GM18858 (cell line): ENCODE measurements at regions not wholly inside any gene's neighbourhood (a gene's known extent, or its start where the extent isn't known, plus 50 kb on each side); places are given as distances from the start of the nearest gene placed in this dataset.

Experiments used
- ATAC-seq: cut with Tn5 transposase; IDR thresholded peaks from one replicate; pipeline ENCODE4 v1.9.1; 2021; ENCODE audit not compliant: unreplicated experiment

DNA sequence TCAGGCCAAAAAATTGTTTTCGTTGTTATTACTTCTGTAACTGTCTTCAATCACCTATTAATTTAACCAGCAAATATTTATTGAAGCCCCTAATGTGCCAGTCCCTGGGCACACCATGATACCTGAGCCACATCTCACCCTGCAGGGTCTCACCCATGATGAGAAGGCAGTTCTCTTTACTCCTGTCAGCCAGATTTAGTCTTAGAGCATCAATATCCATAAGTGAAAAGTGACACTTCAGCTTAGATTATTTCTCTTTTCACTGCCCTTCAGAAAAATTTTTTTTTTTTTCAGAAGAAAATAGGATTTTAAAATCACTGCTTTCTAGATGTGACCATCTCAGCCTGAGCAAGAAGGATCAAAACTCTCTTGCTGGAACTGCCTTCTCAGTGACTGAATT lies 258.6 kb upstream of the NFE2L3 start:
- no peak for ATAC-seq

DNA sequence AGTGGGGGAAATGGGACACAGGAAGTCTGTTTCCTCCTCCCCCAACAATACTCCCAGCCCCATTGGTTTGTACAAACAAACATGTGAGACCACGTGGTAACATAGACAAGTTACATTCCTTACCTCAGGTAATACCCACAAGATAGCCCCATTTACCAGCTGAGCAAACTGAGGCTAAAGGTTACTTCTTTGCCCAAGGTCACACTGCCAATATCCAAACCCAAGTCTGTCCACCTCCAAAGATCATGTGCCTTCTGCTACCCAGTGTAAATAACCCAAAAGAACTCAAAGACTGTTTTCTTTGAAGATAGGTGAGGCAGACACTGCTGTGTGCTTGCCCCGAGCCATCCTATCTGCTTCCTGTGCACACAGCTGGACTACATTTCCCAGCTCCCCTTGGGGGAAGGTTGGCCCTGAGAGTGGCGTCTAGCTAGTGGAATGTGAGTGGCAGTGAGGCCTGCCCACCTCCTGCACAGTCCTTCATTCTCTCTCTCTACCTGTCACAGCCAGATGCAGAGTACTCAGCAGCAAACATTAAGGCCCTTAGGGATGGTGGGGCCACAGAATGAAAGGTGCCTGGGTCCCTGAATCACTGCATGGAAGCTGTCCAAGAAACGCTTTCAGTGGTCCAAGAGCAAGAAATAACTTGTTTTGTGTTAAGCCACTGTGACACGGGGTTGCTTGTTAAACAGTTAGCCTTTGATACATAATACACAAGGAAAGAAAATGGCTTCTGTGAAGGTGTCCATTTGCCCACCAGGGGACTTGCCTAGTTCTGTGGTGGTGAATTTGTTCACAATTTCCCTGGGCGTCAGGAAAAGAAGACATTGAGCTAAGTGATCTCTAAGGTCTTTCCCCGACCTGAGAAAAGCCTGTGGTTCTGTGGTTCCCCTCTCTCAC lies 257.7 kb upstream of the NFE2L3 start:
- ATAC-seq, result peak; percentile 65

GRCh38 chr7:25894902-25895791 lies 256.9 kb upstream of the NFE2L3 start:
- peak; percentile 40 for ATAC-seq

DNA sequence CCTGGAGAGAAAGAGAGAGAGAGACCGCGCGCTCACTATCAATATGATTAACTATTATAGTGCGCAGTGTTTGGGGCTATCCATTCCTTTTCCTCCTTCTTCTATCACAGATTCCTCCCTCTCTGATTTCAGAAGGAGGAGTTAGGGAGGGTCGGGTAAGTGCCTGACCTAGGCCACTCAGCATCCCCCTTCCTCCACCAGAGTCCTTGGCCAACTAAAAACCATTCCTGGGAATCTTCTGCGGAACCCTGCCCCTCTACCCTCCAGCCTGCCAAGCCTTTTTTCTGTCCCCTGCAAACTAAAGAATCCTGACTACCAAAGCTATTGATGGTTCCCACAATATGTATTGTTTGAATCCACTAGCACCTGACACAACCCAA lies 256.2 kb upstream of the NFE2L3 start:
- ATAC-seq, result no peak

DNA sequence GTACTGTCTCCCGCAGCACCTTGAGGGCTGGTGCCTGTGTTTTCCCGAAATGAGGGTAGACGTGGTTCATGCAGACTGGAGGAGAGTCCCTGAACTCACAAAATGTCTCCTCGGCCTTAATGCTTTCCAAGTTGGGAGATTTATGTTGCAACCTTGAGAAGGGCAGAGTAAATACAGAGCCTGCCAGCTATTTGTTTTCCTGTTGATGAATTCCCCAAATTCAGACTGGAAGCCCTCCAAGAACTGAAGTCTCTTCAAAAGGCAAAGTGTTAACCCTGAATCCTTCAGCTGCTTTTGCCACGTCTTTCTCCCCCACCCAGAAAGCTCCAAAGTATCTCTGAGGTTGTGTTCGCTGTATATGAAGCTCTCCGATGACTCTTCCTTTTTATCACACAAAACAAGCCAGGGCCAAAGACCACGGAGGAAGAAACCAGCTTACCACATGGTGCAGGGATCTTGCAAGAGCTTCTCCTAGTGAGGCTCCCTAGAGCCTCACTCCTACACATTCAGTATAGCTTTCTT lies 254.7 kb upstream of the NFE2L3 start:
- ATAC-seq, result no peak

GRCh38 chr7:25900245-25900644 lies 251.8 kb upstream of the NFE2L3 start:
- ATAC-seq, result no peak

DNA sequence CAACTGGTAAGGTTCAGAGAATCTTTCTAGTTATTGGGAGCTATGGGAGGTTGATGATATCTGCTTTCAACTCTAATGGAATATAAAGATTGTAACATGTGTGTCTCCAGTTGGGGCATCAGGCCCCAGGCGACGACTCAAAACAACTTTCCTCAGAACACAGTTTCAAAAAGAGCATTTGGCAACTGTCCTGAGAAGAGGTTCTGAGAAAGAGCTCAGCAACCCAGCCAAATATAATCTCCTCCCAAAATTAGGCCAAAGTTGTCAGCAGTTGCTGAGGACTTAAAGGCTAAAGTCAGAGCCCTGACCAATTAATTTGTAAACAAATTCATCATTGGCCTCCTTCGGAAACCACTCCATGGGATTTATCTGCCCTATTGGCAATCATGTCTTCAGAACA lies 251.1 kb upstream of the NFE2L3 start:
- no peak for ATAC-seq

GRCh38 chr7:25901658-25902057 lies 250.3 kb upstream of the NFE2L3 start:
- ATAC-seq, result no peak

DNA sequence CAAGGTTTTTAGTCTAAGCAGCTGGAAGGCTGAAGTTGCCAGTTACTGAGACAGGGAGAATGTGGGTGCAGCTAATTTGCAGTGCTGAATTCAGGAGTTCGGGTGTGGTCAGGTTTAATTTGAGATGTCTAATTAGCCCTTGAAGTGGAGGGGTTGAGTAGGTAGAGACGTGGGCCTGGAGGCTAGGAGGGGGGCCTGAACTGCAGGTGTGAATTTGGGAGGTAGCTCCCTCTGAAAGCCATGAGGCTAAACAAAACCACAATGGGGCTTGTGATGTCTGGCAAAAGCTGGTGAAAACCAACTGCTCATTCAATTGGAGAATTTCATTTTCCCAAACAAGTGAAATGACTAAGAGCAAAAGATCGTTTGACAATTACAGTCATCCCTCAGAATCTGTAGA lies 246.0 kb upstream of the NFE2L3 start:
- no peak for ATAC-seq

- ATAC-seq, result no peak
Observed at GRCh38 chr7:25906760-25907159, 245.2 kb upstream of the NFE2L3 start.

DNA sequence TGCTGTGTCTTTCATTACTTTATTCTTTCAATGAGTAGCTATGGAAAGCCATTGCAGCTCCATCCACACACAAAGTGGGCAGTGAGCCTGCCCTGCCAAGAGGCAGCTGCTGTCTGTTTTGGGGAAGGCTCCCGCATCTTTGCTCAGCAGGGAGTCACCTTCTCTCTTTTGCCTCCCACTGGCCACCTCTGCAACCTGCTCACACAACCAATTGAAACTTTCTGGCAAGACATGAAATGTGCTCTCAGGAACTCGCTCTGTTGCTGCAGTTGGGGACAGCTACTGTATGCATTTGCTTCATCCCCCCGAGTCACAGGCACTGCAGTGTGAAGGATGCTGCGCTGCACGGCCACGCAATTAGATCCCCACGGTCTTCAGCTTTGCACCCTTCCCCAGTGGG lies 244.8 kb upstream of the NFE2L3 start:
- no peak for ATAC-seq

DNA sequence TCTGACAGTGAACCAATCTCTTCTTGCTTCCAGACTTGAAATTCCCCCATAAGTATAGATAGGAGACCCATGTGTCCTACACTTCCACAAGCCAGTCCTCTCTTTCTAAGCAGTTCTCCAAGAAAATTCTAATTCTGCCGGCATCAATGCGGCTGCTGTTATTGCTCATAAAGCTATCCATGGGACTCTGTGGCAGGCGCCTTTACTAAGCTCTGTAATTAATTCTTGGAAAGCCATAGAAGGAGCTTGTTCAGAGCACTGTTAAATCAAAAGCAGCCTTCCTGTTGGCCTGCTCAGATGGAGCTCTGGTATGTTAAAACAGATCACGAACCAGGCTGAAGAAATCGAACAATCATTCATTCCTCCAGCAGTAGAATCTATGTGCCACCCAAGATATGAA lies 244.3 kb upstream of the NFE2L3 start:
- ATAC-seq, result no peak

GRCh38 chr7:25908154-25908949 lies 243.6 kb upstream of the NFE2L3 start:
- ATAC-seq, result no peak

DNA sequence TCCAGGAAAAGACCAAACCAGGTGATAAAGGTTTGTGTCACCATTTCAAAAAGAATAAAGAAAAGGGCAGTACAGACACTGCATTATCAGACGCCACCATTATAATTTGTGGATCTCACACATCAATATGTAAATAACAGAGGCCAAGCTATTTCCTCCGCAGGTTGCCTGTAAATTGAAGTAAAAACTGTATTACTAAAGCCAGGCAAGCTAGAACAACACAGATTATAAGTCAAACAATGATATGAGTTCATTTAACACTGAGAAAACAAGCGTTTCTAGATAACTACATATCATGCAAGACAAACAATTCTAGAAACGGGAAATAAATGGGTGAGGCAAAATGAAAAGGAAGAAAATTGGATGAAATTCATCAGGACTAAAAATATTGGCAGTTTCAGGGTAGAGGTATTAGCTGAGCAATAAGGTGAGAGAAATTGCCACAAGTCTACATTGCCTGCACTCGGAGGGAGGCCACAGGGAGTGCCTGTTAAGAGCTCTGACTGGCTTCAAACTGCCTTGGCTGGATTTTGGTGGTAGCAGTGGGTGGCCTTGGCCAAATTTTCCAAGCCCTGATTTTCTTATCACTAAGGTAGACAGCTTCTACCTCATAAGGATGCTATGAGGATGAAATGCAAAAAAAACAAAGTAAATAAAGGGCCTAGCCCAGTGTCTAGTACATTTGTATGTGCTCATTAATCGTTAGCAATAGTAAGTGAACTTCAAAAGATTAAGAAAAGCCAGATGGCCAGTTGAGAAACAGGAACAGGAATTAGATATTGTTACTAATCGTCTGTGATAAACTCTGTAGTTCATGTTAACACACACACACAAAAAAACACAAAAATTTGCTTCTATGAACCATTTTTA lies 240.0 kb upstream of the NFE2L3 start:
- no peak for ATAC-seq

- ATAC-seq, result no peak
Observed at GRCh38 chr7:25913598-25914224, 238.3 kb upstream of the NFE2L3 start.

GRCh38 chr7:25918731-25919130 lies 233.3 kb upstream of the NFE2L3 start:
- no peak for ATAC-seq

DNA sequence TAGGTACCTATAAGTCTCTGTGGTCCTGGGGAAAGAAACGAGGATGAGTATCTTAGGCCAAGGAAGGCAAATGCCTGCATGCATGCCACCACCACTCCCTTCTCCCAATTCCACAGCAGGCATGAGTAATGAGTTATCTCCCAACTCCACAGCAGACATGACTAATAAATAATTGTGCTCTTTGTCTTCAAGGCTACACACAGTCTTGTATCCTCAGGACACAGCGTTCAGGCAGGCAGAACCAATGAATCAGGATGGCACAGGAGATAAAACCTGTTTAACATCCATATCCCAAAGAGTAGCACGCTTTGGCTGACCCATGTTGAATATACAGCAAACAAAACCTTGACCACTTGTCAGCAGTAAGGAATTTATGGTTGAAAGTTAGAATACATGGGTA lies 229.7 kb upstream of the NFE2L3 start:
- no peak for ATAC-seq

DNA sequence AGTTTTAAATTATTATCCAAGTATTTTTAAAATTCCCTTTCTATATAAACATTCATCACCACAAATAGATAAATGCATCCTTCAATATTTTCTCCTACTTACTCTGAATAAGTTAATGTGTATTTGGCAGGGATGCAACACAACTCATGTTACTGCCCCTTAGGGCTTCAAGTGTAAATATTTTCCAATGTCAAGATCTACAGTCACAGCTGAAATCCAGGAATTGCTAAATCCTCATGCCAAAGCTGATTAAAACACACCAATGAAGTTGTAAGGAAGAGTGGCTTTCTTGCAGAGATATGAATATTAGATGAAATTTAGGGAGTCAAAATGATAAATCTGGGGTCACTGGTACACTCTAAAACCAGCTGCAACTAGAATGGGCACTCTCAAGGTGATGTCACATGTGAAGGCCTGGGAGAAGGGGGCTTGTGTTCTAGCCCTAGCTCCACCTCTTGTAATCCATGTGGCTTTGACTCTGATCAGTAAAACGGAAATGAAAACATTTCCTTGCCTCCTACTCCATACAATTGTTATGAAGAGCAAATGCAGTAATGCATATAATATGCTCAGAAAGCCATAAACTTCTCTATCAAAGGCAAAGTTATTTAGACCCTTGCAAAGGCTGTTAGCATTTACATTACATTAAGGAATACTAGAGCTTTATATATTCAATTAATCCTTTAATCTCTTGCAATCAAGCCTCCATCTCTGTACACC lies 228.1 kb upstream of the NFE2L3 start:
- ATAC-seq, result no peak

DNA sequence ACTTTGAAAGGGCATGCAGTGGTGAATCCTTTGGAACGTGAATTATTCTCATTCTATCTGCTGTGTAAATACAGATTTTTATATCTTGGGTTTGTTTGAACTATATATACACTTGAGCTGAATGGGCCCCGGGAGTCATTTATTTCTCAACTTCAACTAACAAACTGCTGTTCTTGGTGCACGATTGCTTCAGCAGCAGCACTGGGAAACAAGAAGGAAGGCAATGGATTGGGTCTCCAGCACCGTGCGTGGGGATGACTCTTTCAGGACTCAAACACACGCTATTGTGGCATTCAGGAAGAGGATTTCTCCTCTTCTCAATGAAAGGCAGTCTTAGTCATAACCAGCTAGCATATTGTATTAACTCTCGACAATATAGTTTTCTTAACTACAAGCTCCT lies 226.0 kb upstream of the NFE2L3 start:
- no peak for ATAC-seq
